ENCODE measurements at regions not wholly inside any gene's neighbourhood (a gene's known extent, or its start where the extent isn't known, plus 50 kb on each side); places are given as distances from the start of the nearest gene placed in this dataset.

GRCh38 chr2:4618141-4618540, 914.8 kb downstream of the DCDC2C start:
- no peak for DNase-seq

GRCh38 chr2:4618630-4619228, 915.4 kb downstream of the DCDC2C start:
- no peak for DNase-seq

GRCh38 chr2:4628998-4629501, 925.7 kb downstream of the DCDC2C start:
- no peak for DNase-seq

GRCh38 chr2:4635289-4635688, 931.9 kb downstream of the DCDC2C start:
- DNase-seq = no peak

GRCh38 chr2:4653991-4654390, 950.6 kb downstream of the DCDC2C start:
- no peak for DNase-seq

- DNase-seq = no peak
Measured at GRCh38 chr2:4656326-4656725, 953.0 kb downstream of the DCDC2C start.

- DNase-seq = no peak
Measured at GRCh38 chr2:4662161-4662779, 958.9 kb downstream of the DCDC2C start.

GRCh38 chr2:4668381-4668780, 965.0 kb downstream of the DCDC2C start:
- no peak for DNase-seq

GRCh38 chr2:4670331-4670730, 967.0 kb downstream of the DCDC2C start:
- DNase-seq = no peak

- DNase-seq = no peak
Measured at GRCh38 chr2:4673025-4673489, 969.7 kb downstream of the DCDC2C start.

- no peak for DNase-seq
Measured at GRCh38 chr2:4674007-4674406, 970.6 kb downstream of the DCDC2C start.

GRCh38 chr2:4675295-4675694, 971.9 kb downstream of the DCDC2C start:
- DNase-seq = no peak

GRCh38 chr2:4678927-4679326, 975.6 kb downstream of the DCDC2C start:
- DNase-seq = no peak

GRCh38 chr2:4679391-4679790, 976.0 kb downstream of the DCDC2C start:
- no peak for DNase-seq

- DNase-seq = no peak
Measured at GRCh38 chr2:4684921-4685320, 981.5 kb downstream of the DCDC2C start.

- DNase-seq = no peak
Measured at GRCh38 chr2:4690913-4691312, 987.5 kb downstream of the DCDC2C start.

- DNase-seq = no peak
Measured at GRCh38 chr2:4693266-4693665, 989.9 kb downstream of the DCDC2C start.

- no peak for DNase-seq
Measured at GRCh38 chr2:4695281-4695861, 992.0 kb downstream of the DCDC2C start.

GRCh38 chr2:4715065-4715464, 977.1 kb upstream of the SOX11 start:
- DNase-seq = no peak

- DNase-seq = no peak
Measured at GRCh38 chr2:4718777-4719176, 973.4 kb upstream of the SOX11 start.

- DNase-seq = no peak
Measured at GRCh38 chr2:4725618-4726017, 966.6 kb upstream of the SOX11 start.

- no peak for DNase-seq
Measured at GRCh38 chr2:4732560-4732959, 959.6 kb upstream of the SOX11 start.

GRCh38 chr2:4745056-4745991, 946.9 kb upstream of the SOX11 start:
- DNase-seq = no peak
